DOHH2 (cell line): ENCODE measurements at regions not wholly inside any gene's neighbourhood (a gene's known extent, or its start where the extent isn't known, plus 50 kb on each side); places are given as distances from the start of the nearest gene placed in this dataset.

Experiments
- CTCF ChIP-seq: fragments of 200-600 bp; sonication (generic); IDR thresholded peaks from one replicate; pipeline ENCODE4 v1.5.1; 2014; ENCODE audit warnings: antibody characterized with exemption, mild to moderate bottlenecking, low read depth, low read length; ENCODE audit not compliant: poor library complexity, severe bottlenecking
- EZH2phosphoT487 ChIP-seq: fragments of 200-600 bp; sonication (generic); IDR thresholded peaks from 2 replicates; pipeline ENCODE4 v1.6.1; 2017; ENCODE audit warnings: borderline replicate concordance, mild to moderate bottlenecking, antibody characterized with exemption, low read length, moderate library complexity, mixed read lengths

GRCh38 chr2:138319616-138320015 is 182.0 kb upstream of the SPOPL start:
- TF ChIP-seq CTCF (no peak), EZH2phosphoT487 (no peak)
